Embryonic facial prominence (tissue), 1 donor: ENCODE measurements at regions not wholly inside any gene's neighbourhood (a gene's known extent, or its start where the extent isn't known, plus 50 kb on each side); places are given as distances from the start of the nearest gene placed in this dataset.
A peak's percentile ranks its signal among the peaks of the same experiment; 100 is the strongest.
"Not testable (repeated sequence)": the region's sequence is repeated elsewhere in the genome, so short reads cannot be mapped to it uniquely, and the experiment has no call there.

Source experiments
- DNase-seq: peaks from one replicate; pipeline ENCODE4 v3.0.0-alpha.2; 2016; ENCODE audit errors: extremely low spot score

GRCh38 chr6:131336596-131336995, 201.3 kb downstream of the AKAP7 start:
- DNase-seq = no peak

DNA sequence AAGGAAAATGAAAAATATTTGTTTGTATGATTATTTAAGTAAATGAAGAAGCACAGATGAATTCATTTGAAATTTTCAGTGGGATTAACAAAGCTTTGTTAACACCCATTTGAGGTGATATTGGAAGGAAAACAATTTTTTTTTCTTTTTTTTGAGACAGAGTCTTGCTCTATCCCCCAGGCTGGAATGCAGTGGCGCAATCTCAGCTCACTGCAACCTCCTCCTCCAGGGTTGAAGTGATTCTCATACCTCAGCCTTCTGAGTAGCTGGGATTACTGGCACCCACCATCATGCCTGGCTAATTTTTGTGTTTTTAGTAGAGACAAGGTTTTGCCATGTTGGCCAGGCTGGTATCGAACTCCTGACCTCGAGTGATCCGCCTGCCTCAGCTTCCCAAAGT, 211.6 kb downstream of the AKAP7 start:
- DNase-seq = not testable (repeated sequence)

GRCh38 chr6:131348572-131348971, 213.3 kb downstream of the AKAP7 start:
- no peak for DNase-seq

DNA sequence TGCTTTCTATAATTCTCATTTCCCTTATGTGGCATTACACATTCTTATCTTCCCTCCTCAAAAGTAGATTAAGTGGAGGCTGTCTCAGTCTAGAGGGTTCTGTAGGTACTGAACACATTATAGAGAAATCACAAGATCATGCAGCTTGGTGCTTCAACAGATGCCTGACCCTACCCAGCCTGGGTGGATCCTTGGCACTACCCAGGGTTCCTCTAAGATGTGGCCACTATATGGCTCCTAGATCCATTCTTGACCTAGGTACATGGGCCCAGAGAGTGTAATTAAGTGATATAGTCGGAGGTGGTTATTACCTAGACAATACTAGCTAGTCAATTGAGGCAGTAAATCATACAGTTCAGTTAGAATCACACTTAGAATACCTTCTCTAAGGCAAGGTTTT, 213.9 kb downstream of the AKAP7 start:
- DNase-seq = no peak

DNA sequence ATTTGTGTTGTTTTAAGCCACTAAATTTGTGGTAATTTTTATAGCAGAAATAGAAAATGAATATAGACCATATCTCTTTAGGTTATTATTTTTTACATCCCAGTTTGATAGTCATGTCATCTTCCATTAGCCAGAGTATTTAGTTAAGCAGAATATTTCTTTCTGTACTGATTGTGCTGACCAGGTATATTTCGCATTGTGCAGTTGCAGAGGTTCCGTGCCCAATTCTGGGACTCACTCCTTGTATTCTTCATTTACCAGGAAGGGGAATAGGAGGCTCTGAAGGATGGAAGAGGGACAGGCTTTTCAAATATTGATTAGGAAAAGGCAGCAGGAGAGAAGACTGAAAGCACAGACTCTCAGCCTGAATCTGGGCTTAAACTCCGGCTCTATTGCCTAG, 217.8 kb downstream of the AKAP7 start:
- DNase-seq = no peak

DNA sequence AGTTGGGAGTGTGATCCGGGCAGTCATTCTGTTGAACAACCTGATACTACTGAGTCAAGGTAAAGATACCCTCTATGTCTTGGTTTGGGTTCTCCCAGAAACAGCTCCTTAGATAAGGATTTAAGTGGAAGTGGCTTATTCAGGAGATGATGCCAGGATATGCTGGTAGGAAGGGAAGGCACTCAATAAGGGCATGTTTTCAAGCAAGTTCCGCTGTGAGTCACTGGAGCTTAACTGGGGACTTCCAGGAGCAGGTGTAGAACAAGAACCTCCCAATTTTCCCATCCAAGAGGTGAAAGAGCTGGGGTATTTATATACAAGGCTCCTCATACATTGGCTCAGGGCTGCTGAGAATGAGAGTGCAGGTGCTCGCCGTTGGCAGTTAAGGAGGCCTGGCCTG, 218.6 kb downstream of the AKAP7 start:
- no peak for DNase-seq

DNA sequence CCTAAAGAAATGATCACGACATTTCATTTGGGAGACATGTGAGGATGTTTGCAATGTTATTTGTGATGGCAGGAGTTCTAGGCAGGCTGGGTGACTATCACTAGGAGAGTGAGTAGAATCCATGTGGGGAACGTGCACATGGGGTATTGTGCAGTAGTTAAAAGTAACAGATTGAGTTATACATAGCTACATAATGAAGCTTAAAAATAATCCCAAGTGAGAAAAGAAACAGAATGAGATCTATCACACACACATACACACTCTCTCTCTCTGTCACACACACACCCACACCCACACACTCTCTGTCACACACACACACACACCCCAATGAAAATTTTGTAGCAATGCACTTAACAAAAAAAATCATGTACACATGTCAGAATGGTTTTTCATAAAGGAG, 218.7 kb upstream of the ARG1 start:
- DNase-seq = no peak

- no peak for DNase-seq
Measured at GRCh38 chr6:131356161-131356560, 216.9 kb upstream of the ARG1 start.

GRCh38 chr6:131357501-131357900, 215.5 kb upstream of the ARG1 start:
- no peak for DNase-seq

GRCh38 chr6:131362070-131362469, 211.0 kb upstream of the ARG1 start:
- no peak for DNase-seq

- DNase-seq = no peak
Measured at GRCh38 chr6:131362696-131363095, 210.3 kb upstream of the ARG1 start.

GRCh38 chr6:131363947-131364834, 208.8 kb upstream of the ARG1 start:
- DNase-seq = no peak

GRCh38 chr6:131366223-131366622, 206.8 kb upstream of the ARG1 start:
- DNase-seq = no peak

GRCh38 chr6:131367206-131367873, 205.7 kb upstream of the ARG1 start:
- DNase-seq = no peak

DNA sequence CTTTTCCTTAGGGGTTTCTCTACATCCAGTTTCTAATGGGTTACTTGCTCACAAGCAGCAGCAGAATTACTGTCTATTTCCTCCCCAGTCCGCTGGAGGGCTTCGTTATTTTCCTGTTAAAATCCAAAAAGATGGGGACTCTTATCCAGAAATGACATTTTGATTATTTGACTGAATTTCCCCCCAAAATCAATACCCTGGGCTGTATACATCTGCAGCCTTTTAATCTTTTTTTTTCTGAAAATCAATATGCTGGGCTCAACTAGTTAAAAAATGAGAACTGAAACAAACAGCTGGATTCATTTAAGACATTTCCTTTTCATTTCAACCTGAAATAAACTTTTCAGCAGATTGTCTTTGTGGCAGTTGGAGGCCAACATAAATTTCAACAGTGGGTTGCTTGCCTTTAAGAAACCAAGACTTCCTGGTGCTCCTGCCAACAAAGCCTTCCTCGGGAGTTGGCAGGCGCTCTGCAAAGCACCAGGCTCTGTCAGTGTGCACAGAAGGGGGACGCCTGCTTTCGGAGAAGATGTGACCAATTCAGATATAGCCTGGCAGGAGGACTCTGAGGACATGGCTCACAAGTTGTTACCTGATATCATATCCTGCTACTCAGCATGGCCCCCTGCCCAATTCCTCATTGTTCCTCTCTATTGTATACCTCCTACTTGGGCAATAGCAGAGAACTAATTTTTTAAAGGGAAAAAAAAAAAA, 204.7 kb upstream of the ARG1 start:
- DNase-seq = peak; percentile 57

DNA sequence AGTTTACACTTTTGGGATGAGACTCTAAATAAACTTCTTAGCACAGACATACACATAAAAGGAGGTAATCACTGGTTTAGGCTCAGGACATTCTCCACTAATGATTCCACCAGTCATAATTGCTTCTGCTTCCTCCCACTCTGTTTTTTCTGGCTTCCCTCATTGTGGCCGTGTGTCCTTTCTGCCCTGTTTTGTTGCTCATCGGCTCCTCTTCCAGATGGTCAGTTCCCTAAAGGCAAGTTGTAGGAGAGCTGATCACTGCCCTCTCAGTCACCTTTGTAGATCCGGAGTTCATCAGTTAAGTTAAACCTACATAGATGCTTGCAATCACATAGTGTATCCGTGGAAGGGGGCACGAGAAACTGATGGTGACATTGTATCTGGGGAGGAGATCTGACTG, 200.5 kb upstream of the ARG1 start:
- no peak for DNase-seq

GRCh38 chr6:131377112-131377705, 195.8 kb upstream of the ARG1 start:
- no peak for DNase-seq

DNA sequence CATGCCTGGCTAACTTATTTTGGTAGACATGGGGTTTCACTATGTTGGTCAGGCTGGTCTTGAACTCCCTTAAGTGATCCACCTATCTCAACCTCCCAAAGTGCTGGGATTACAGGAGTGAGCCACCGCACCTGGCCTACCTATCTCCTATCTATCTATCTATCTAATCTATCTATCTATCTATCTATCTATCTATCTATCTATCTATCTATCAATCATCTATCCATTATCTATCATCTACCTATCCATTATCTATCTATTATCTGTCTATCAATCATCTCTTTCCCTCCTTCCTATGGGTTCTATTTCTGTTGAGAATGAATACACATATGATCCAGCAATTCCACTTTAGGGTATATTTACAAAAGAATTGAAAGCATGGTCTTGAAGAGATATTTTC, 194.2 kb upstream of the ARG1 start:
- no peak for DNase-seq

DNA sequence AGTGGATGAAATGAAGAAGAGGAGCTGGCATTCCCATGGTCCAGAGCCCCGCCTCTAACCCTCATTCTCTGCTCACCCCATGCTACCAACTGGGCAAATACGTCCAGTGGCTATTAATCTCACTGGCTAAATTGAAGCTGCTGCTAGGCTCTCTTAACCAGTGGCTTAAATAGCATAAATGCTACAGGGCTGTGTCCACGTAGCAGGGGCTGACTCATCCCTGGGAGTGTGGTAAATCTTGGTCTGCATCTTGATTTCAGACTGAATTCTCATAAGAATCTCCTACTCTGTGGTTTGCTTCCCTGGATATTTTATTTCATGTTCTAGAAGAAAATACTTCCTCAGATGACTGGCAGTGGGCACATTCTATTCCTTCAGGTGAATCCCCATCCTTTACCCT, 193.1 kb upstream of the ARG1 start:
- no peak for DNase-seq

DNA sequence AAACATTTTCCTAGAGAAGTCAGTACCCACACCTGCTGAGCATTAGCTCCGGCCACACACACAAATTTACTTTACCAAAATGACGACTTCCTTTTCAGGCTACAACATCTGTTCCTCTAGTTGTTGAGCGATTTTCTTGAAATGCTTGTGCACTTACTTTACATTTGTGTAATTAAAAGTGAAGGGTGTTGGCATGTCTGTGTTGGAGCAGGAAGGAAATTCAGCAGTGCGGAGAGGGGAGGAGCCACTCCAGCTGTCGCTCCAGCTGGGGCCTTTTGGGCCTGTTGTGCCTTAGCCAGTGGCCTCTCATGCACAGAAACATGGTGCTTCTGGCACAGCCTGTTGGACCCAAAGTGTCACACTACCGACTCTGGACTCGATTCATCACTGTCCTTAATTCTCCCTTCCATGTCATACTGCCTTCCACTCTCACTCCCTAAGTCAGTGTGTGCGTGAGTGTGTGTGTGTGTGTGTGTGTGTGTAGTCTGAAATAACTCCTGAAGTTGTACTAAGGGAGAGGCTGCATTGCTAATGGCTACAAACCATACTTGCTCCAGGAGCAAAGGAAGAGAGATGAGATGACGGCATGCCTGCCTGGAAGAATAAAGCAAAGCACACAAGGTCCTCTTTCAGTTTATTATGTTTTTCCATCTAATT, 191.8 kb upstream of the ARG1 start:
- DNase-seq = peak; percentile 44

DNA sequence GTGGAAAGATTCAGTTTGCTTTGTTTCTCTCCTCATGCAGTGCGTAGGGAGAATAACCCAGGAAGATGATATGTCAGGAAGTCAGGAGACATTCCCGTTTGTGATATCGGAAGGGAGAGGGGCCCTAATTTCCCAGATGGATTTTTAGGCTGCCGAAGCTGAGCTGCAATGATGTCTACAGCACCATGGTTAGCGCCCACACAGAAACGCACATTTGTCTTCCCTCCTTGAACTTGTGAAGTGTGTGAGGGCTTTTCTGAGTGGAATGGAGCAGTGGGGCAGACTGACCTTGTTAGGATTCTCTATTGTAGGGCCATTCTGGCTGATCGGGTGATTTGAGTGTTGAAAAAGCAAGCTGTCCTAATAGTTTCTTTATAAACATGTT, 191.3 kb upstream of the ARG1 start:
- no peak for DNase-seq

GRCh38 chr6:131382631-131383030, 190.4 kb upstream of the ARG1 start:
- no peak for DNase-seq
